Panc1 (cell line): ENCODE measurements at regions not wholly inside any gene's neighbourhood (a gene's known extent, or its start where the extent isn't known, plus 50 kb on each side); places are given as distances from the start of the nearest gene placed in this dataset.
A peak's percentile ranks its signal among the peaks of the same experiment; 100 is the strongest.

ENCODE experiments used
- ATAC-seq: fragments of 200-7000 bp; cut with Tn5 transposase; 2 replicates; pipeline ENCODE4 v1.9.1; 2020; ENCODE audit warnings: mild to moderate bottlenecking, moderate library complexity
- BruUV-seq: library from RNA; stranded (reverse); fragments of 400-500 nt; replicated peaks from 2 replicates; lab custom pipeline; 2021; lab: Mats Ljungman, UMichigan
- CTCF ChIA-PET: fragments of 300-600 bp; sonication (Branson Sonifier 250); formaldehyde crosslinking; loops from one replicate; lab custom pipeline; 2022; ENCODE audit warnings: antibody characterized with exemption; lab: Charles Lee
- POLR2A ChIA-PET: fragments of 300-600 bp; sonication (Branson Sonifier 250); formaldehyde crosslinking; loops from one replicate; lab custom pipeline; 2022; ENCODE audit warnings: antibody characterized with exemption; lab: Charles Lee
- DNase-seq: peaks from one replicate; pipeline ENCODE4 v3.0.0-alpha.2; 2010; ENCODE audit warnings: low read depth, low spot score
- H3K27ac ChIP-seq: 2 replicates; pipeline ENCODE4 v1.5.1; 2011; ENCODE audit warnings: mild to moderate bottlenecking, low read length, inconsistent platforms
- H3K27me3 ChIP-seq: fragments of 200-500 bp; sonication (Bioruptor generic); 2 replicates; pipeline ENCODE4 v1.6.0; 2014; ENCODE audit warnings: low read length, inconsistent platforms; ENCODE audit not compliant: control insufficient read depth, insufficient read depth
- H3K36me3 ChIP-seq: fragments of 200-500 bp; sonication (Bioruptor generic); 2 replicates; pipeline ENCODE4 v1.5.1; 2014; ENCODE audit warnings: inconsistent platforms, mild to moderate bottlenecking, low read length, moderate library complexity; ENCODE audit not compliant: control insufficient read depth, insufficient read depth
- H3K4me1 ChIP-seq: 2 replicates; pipeline ENCODE4 v1.5.1; 2011; ENCODE audit warnings: inconsistent platforms, mild to moderate bottlenecking, low read length, moderate library complexity; ENCODE audit not compliant: control insufficient read depth, insufficient read depth
- H3K4me3 ChIP-seq, 2 experiments: 2 replicates each; pipeline ENCODE4 v1.5.1; 2011 to 2012; ENCODE audit warnings: low read depth in 2 of 2, low read length in 2 of 2, mild to moderate bottlenecking in 2 of 2, inconsistent platforms in 1 of 2, moderate library complexity in 1 of 2
- H3K9me3 ChIP-seq: fragments of 200-500 bp; sonication (Bioruptor generic); 2 replicates; pipeline ENCODE4 v1.5.1; 2014; ENCODE audit warnings: low read depth, mild to moderate bottlenecking, inconsistent platforms, low read length, moderate library complexity; ENCODE audit not compliant: control insufficient read depth, insufficient read depth
- POLR2AphosphoS5 ChIP-seq: IDR thresholded peaks from 2 replicates; pipeline ENCODE4 v1.6.1; 2012; ENCODE audit warnings: mild to moderate bottlenecking, low read depth, low read length, moderate library complexity
- SIN3A ChIP-seq: IDR thresholded peaks from 2 replicates; pipeline ENCODE4 v1.6.1; 2012; ENCODE audit warnings: low read depth, mild to moderate bottlenecking, low read length, moderate library complexity, borderline replicate concordance; ENCODE audit not compliant: insufficient read depth
- TCF7L2 ChIP-seq: IDR thresholded peaks from 2 replicates; pipeline ENCODE4 v1.6.1; 2011; ENCODE audit warnings: mild to moderate bottlenecking, low read depth, low read length, inconsistent platforms
- in situ Hi-C: cut with HindIII; loops from 2 replicates; pipeline ENCODE4 v1.10.0; 2016; ENCODE audit warnings: low sequenced_read_pairs, low pct_unique_long_range_greater_than_20kb
- intact Hi-C: fragments of 100-400 bp; cut with micrococcal nuclease; formaldehyde crosslinking; loops from one replicate; pipeline ENCODE4 v1.10.0; 2022; ENCODE audit not compliant: unreplicated experiment
- TF ChIP-seq, protein P1 (sequence below): fragments of 450-650 bp; IDR thresholded peaks from 2 replicates; pipeline ENCODE4 v1.5.1; 2017; ENCODE audit warnings: mild to moderate bottlenecking
- TF ChIP-seq, protein P2 (sequence below), 2 experiments: IDR thresholded peaks; 2 replicates each; pipeline ENCODE4 v1.6.1; 2011 to 2012; ENCODE audit warnings: low read depth in 2 of 2, control low read depth in 1 of 2, low read length in 1 of 2, mild to moderate bottlenecking in 1 of 2, moderate library complexity in 1 of 2; ENCODE audit not compliant: insufficient read depth in 1 of 2

DNA sequence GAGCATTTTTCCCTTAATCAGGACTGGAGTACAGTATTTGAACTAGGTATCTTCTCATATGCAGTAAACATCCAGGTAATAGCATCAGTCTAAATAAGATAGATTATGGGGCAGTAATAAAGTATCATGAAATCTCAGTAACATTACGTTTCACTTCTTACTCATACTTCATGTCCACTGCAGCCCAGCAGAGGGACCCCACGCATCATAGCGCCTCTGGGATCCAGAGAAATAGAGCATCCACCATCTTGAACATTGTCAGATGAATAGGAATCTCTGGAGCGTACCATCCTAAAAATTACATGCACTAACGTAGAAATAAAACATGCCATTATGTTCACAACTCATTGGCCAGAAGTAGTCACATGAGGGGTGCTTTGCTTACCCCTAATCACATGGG is 499.0 kb downstream of the CPS1 start:
- Histone ChIP-seq H3K27me3 (no peaks in the 10 kb centered on the region), H3K4me3 (no peak overlapping the region), H3K27ac (no peak overlapping the region), H3K9me3 (no peaks in the 10 kb centered on the region), H3K4me1 (no peaks in the 10 kb centered on the region), H3K36me3 (no peaks in the 10 kb centered on the region)
- TF ChIP-seq, protein P1, sequence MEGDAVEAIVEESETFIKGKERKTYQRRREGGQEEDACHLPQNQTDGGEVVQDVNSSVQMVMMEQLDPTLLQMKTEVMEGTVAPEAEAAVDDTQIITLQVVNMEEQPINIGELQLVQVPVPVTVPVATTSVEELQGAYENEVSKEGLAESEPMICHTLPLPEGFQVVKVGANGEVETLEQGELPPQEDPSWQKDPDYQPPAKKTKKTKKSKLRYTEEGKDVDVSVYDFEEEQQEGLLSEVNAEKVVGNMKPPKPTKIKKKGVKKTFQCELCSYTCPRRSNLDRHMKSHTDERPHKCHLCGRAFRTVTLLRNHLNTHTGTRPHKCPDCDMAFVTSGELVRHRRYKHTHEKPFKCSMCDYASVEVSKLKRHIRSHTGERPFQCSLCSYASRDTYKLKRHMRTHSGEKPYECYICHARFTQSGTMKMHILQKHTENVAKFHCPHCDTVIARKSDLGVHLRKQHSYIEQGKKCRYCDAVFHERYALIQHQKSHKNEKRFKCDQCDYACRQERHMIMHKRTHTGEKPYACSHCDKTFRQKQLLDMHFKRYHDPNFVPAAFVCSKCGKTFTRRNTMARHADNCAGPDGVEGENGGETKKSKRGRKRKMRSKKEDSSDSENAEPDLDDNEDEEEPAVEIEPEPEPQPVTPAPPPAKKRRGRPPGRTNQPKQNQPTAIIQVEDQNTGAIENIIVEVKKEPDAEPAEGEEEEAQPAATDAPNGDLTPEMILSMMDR: peak; percentile 57
- TF ChIP-seq SIN3A: no peak
- POLR2A ChIA-PET: no interaction called here
- in situ Hi-C loops (no loop called here), intact Hi-C loops (no loop called here)
- CTCF ChIA-PET: no interaction called here
- DNase-seq (no peak), ATAC-seq (0 out of 2 replicates have a peak, but pooled peaks have one; percentile 70)
- no TSS peak for BruUV-seq

DNA sequence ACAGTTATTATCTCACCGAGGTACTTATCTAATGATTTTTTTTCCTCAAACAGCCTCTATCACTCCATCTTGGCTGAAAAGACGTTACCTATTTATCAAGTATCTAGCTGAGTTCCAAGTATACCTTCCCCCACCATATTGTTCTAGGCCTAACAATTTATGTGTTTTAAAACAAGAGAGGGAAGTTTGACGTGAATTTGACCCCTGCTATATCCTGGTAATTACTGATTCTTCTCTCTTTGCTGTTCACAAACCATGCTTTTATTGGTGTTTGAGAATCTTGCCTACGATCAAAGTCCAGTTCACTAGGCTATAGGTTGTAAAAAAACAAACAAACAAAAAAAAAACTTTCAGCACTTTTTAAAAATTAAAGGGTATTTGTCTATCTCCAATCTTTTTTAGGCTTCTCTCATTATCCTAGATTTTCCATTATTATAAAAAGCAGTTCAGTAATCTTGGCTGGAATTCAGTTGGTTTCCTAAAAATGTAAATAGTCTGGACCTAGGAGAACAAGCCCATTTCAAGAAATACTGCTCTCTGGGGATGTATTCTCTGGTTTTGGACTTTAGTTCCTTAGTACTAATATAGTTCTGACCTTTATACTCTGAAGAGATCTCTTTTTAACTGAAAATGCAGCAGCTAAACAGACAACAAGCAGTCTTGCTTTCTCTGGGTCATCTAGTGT is 505.4 kb downstream of the CPS1 start:
- POLR2A ChIA-PET: no interaction called here
- H3K27ac ChIP-seq: no peak overlapping the region

DNA sequence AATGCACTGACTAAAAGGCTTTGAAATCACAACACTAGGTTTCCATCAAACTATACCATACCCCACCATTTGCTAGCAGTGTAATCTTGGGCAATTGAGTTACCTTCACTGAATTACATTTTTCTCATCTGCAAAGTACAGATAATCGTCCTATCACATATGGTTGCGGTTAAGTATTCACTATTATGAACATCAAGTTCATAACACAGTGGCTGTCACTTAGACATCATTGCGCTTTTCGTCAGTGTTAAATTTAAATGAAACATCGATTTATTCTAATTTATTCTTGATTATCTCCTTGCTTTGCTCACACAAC is 505.9 kb downstream of the CPS1 start:
- no peaks in the 10 kb centered on the region for H3K4me1 ChIP-seq
- H3K36me3 ChIP-seq: no peaks in the 10 kb centered on the region
- ATAC-seq: no peak
- intact Hi-C loops (no loop called here), in situ Hi-C loops (no loop called here)
- BruUV-seq: no TSS peak
- ChIA-PET POLR2A (no interaction called here), CTCF (no interaction called here)
- no peak for DNase-seq
- no peaks in the 10 kb centered on the region for H3K9me3 ChIP-seq
- TF ChIP-seq POLR2AphosphoS5 (no peak), SIN3A (no peak), TCF7L2 (no peak)
- TF ChIP-seq, protein P1: no peak
- TF ChIP-seq, protein P2, sequence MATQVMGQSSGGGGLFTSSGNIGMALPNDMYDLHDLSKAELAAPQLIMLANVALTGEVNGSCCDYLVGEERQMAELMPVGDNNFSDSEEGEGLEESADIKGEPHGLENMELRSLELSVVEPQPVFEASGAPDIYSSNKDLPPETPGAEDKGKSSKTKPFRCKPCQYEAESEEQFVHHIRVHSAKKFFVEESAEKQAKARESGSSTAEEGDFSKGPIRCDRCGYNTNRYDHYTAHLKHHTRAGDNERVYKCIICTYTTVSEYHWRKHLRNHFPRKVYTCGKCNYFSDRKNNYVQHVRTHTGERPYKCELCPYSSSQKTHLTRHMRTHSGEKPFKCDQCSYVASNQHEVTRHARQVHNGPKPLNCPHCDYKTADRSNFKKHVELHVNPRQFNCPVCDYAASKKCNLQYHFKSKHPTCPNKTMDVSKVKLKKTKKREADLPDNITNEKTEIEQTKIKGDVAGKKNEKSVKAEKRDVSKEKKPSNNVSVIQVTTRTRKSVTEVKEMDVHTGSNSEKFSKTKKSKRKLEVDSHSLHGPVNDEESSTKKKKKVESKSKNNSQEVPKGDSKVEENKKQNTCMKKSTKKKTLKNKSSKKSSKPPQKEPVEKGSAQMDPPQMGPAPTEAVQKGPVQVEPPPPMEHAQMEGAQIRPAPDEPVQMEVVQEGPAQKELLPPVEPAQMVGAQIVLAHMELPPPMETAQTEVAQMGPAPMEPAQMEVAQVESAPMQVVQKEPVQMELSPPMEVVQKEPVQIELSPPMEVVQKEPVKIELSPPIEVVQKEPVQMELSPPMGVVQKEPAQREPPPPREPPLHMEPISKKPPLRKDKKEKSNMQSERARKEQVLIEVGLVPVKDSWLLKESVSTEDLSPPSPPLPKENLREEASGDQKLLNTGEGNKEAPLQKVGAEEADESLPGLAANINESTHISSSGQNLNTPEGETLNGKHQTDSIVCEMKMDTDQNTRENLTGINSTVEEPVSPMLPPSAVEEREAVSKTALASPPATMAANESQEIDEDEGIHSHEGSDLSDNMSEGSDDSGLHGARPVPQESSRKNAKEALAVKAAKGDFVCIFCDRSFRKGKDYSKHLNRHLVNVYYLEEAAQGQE (IDR thresholded peaks at IDR 0.05; ENCODE audit: insufficient read depth in 1 of 2, low read depth in 2 of 2, low read length in 1 of 2): no peak
- no peak overlapping the region for H3K4me3 ChIP-seq
- H3K27me3 ChIP-seq: no peaks in the 10 kb centered on the region
- H3K27ac ChIP-seq: no peak overlapping the region

More for the DNA sequence above, 505.4 kb downstream of the CPS1 start:
- TF ChIP-seq TCF7L2 (no peak), SIN3A (no peak)
- TF ChIP-seq, protein P1: no peak
- Histone ChIP-seq H3K36me3 (no peaks in the 10 kb centered on the region), H3K27me3 (no peaks in the 10 kb centered on the region), H3K4me3 (no peak overlapping the region), H3K9me3 (no peaks in the 10 kb centered on the region), H3K4me1 (no peaks in the 10 kb centered on the region)
- intact Hi-C loops (no loop called here), in situ Hi-C loops (no loop called here)
- CTCF ChIA-PET: no interaction called here
- BruUV-seq: no TSS peak
- DNase-seq (no peak), ATAC-seq (no peak)
